ENCODE measurements at regions not wholly inside any gene's neighbourhood (a gene's known extent, or its start where the extent isn't known, plus 50 kb on each side); places are given as distances from the start of the nearest gene placed in this dataset.

DNA sequence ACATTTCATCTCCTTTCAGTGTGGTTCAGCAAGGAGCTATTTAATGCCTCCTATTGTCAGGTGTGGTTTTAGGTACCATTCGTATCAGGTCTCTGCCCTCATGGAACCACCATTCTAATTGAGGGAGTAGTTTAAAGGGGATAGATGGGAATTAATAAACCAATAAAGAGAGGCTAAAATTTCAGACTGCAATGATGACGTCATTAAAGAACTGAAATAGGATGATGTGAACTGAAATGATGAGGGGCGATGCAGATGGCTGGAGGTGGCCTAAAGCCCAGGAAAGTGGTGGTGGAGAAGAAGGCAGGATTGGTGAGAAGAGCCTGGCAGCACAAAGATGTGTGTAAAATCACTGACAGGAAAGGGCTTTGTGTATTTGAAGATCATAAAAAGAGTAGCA, 148.9 kb upstream of the RBFOX1 start:
- intact Hi-C loops (cut with micrococcal nuclease), result no loop called here
- no TSS peak for BruUV-seq (replicated peaks)

More for the DNA sequence above, 148.9 kb upstream of the RBFOX1 start:
- Histone ChIP-seq H3K4me2 (ENCODE audit: low read length) (no peak overlapping the region), H3K9ac (ENCODE audit: low read length) (no peak overlapping the region), H4K20me1 (ENCODE audit: insufficient read depth) (no peaks in the 10 kb centered on the region), H3K4me3 (replicated peaks in 1 of 2; ENCODE audit: low read depth in 1 of 2, low read length in 2 of 2) (no peak overlapping the region), H3K36me3 (ENCODE audit: control insufficient read depth in 1 of 2, insufficient read depth in 2 of 2, low read length in 2 of 2) (no peaks in the 10 kb centered on the region), H3K27ac (ENCODE audit: low read depth, low read length) (no peak overlapping the region), H2AFZ (ENCODE audit: low read depth, low read length, poor library complexity, severe bottlenecking) (no peak overlapping the region), H3K27me3 (ENCODE audit: insufficient read depth, low read length) (no peaks in the 10 kb centered on the region), H3K79me2 (ENCODE audit: insufficient read depth, low read length) (no peaks in the 10 kb centered on the region), H3K4me1 (ENCODE audit: control insufficient read depth in 1 of 2, insufficient read depth in 2 of 2, low read length in 2 of 2) (no peaks in the 10 kb centered on the region), H3K9me2 (ENCODE audit: insufficient read depth) (no peaks in the 10 kb centered on the region), H3K9me3 (ENCODE audit: control insufficient read depth in 1 of 2, insufficient read depth in 1 of 2, low read depth in 1 of 2, low read length in 2 of 2) (peaks cover 14 to 18% of the 10 kb centered on the region in 2 experiments; a peak in 2 of 4 replicates)
- ATAC-seq (no peak), DNase-seq (ENCODE audit: low read depth, low spot score) (no peak)
- RAD21 ChIA-PET (ENCODE audit: low non-redundant PET in 1 of 2, low total read pairs in 2 of 2, uncharacterized antibody in 2 of 2, unreplicated experiment in 2 of 2), result no interaction called here
- POLR2A ChIA-PET, result no interaction called here
- TF ChIP-seq YY1 (IDR thresholded peaks at IDR 0.05; ENCODE audit: extremely low read depth, insufficient replicate concordance, low read depth, low read length), result no peak
- TF ChIP-seq SIN3A (IDR thresholded peaks at IDR 0.05; ENCODE audit: low read depth), result no peak
- TF ChIP-seq CBX3 (IDR thresholded peaks at IDR 0.05; ENCODE audit: low read depth), result no peak
- TF ChIP-seq POLR2AphosphoS5 (IDR thresholded peaks at IDR 0.05; ENCODE audit: low read depth, low read length), result no peak
- TF ChIP-seq POLR2A (IDR thresholded peaks at IDR 0.05; ENCODE audit: borderline replicate concordance, extremely low read depth, insufficient read depth, insufficient read length), result no peak
- TF ChIP-seq SP1 (IDR thresholded peaks at IDR 0.05; ENCODE audit: low read depth), result no peak
- no peak for TF ChIP-seq EGR1 (IDR thresholded peaks at IDR 0.05; ENCODE audit: low read depth)
- TF ChIP-seq FOSL1 (IDR thresholded peaks at IDR 0.05; ENCODE audit: low read depth), result no peak
- no peak for TF ChIP-seq JUND (IDR thresholded peaks at IDR 0.05)
- no peak for TF ChIP-seq CTCF (IDR thresholded peaks at IDR 0.05 in 2 of 3, conservative IDR thresholded peaks at IDR 0.05 in 1 of 3; ENCODE audit: borderline replicate concordance in 1 of 3, insufficient read depth in 1 of 3, low read depth in 2 of 3, low read length in 2 of 3)
- TF ChIP-seq REST (IDR thresholded peaks at IDR 0.05; ENCODE audit: low read depth), result no peak
- TF ChIP-seq SRF (IDR thresholded peaks at IDR 0.05; ENCODE audit: low read depth), result no peak
- TF ChIP-seq CEBPB (IDR thresholded peaks at IDR 0.05; ENCODE audit: low read depth), result no peak
- TF ChIP-seq, protein P1, sequence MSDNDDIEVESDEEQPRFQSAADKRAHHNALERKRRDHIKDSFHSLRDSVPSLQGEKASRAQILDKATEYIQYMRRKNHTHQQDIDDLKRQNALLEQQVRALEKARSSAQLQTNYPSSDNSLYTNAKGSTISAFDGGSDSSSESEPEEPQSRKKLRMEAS (IDR thresholded peaks at IDR 0.05), result no peak
- CTCF ChIA-PET, result no interaction called here
